NT2/D1 (cell line): ENCODE measurements at regions not wholly inside any gene's neighbourhood (a gene's known extent, or its start where the extent isn't known, plus 50 kb on each side); places are given as distances from the start of the nearest gene placed in this dataset.
"Not testable (repeated sequence)": the region's sequence is repeated elsewhere in the genome, so short reads cannot be mapped to it uniquely, and the experiment has no call there.

Source experiments
- DNase-seq: peaks from one replicate; pipeline ENCODE4 v3.0.0-alpha.2; 2011; ENCODE audit warnings: low read depth, low spot score
- H3K27me3 ChIP-seq: 2 replicates; pipeline ENCODE4 v1.6.0; 2011; ENCODE audit warnings: mild to moderate bottlenecking; ENCODE audit not compliant: insufficient read length, insufficient read depth
- H3K36me3 ChIP-seq: 2 replicates; pipeline ENCODE4 v1.6.1; 2011; ENCODE audit warnings: mild to moderate bottlenecking, low read length, mixed read lengths; ENCODE audit not compliant: insufficient read depth, insufficient read length
- H3K4me1 ChIP-seq: 2 replicates; pipeline ENCODE4 v1.5.1; 2011; ENCODE audit not compliant: insufficient read depth, insufficient read length
- H3K4me3 ChIP-seq: 2 replicates; pipeline ENCODE4 v1.5.1; 2011; ENCODE audit warnings: low read depth; ENCODE audit not compliant: insufficient read length
- H3K9ac ChIP-seq: 2 replicates; pipeline ENCODE4 v1.6.0; 2011; ENCODE audit warnings: low read depth; ENCODE audit not compliant: insufficient read length
- H3K9me3 ChIP-seq: 2 replicates; pipeline ENCODE4 v1.5.1; 2011; ENCODE audit warnings: mild to moderate bottlenecking, low read length; ENCODE audit not compliant: insufficient read depth
- SUZ12 ChIP-seq: IDR thresholded peaks from 2 replicates; pipeline ENCODE4 v1.6.1; 2011; ENCODE audit not compliant: insufficient read length, insufficient read depth; ENCODE audit errors: extremely low read depth
- YY1 ChIP-seq: IDR thresholded peaks from 2 replicates; pipeline ENCODE4 v1.6.1; 2011; ENCODE audit not compliant: insufficient read length, insufficient read depth
- ZNF274 ChIP-seq: IDR thresholded peaks from 2 replicates; pipeline ENCODE4 v1.6.1; 2011; ENCODE audit warnings: mild to moderate bottlenecking, low read depth, low read length

GRCh38 chr17:77330602-77331081 lies 189.9 kb downstream of the SEC14L1 start:
- peaks cover 2% of the 10 kb centered on the region for H3K4me1 ChIP-seq
- H3K27me3 ChIP-seq = no peaks in the 10 kb centered on the region

GRCh38 chr17:77331301-77331864 lies 190.6 kb downstream of the SEC14L1 start:
- H3K4me3 ChIP-seq = no peak overlapping the region

More at GRCh38 chr17:77330602-77331081, 189.9 kb downstream of the SEC14L1 start:
- DNase-seq = no peak
- Histone ChIP-seq H3K9me3 (no peaks in the 10 kb centered on the region), H3K36me3 (peaks cover 7% of the 10 kb centered on the region), H3K9ac (peak overlapping the region; percentile 25), H3K4me3 (no peak overlapping the region)
- TF ChIP-seq ZNF274 (no peak), SUZ12 (no peak), YY1 (no peak)

GRCh38 chr17:77332034-77332971 lies 191.5 kb downstream of the SEC14L1 start:
- Histone ChIP-seq H3K9ac (no peak overlapping the region), H3K36me3 (no peaks in the 10 kb centered on the region), H3K9me3 (peaks cover 9% of the 10 kb centered on the region), H3K4me3 (no peak overlapping the region), H3K4me1 (peaks cover 2% of the 10 kb centered on the region), H3K27me3 (no peaks in the 10 kb centered on the region)
- DNase-seq = no peak
- TF ChIP-seq SUZ12 (no peak), ZNF274 (no peak), YY1 (no peak)

More at GRCh38 chr17:77331301-77331864, 190.6 kb downstream of the SEC14L1 start:
- TF ChIP-seq YY1 = no peak
- TF ChIP-seq ZNF274 = no peak
- TF ChIP-seq SUZ12 = no peak
- DNase-seq = peak; percentile 42
- no peaks in the 10 kb centered on the region for H3K27me3 ChIP-seq
- H3K9me3 ChIP-seq = no peaks in the 10 kb centered on the region; the same call in 1 of the 2 replicates
- peak overlapping the region; percentile 81 for H3K9ac ChIP-seq
- H3K36me3 ChIP-seq = peaks cover 5% of the 10 kb centered on the region
- H3K4me1 ChIP-seq = peaks cover 2% of the 10 kb centered on the region

GRCh38 chr17:77332981-77333685 lies 192.4 kb downstream of the SEC14L1 start:
- Histone ChIP-seq H3K9me3 (peaks cover 12% of the 10 kb centered on the region), H3K36me3 (no peaks in the 10 kb centered on the region), H3K4me1 (peaks cover under 1% of the 10 kb centered on the region), H3K27me3 (no peaks in the 10 kb centered on the region), H3K4me3 (no peak overlapping the region), H3K9ac (no peak overlapping the region)
- no peak for DNase-seq
- TF ChIP-seq YY1 (no peak), ZNF274 (no peak)

- Histone ChIP-seq H3K4me1 (no peaks in the 10 kb centered on the region), H3K4me3 (no peak overlapping the region), H3K9me3 (peaks cover 12% of the 10 kb centered on the region), H3K9ac (no peak overlapping the region), H3K36me3 (no peaks in the 10 kb centered on the region), H3K27me3 (no peaks in the 10 kb centered on the region)
- no peak for TF ChIP-seq YY1
- no peak for TF ChIP-seq SUZ12
- TF ChIP-seq ZNF274 = no peak
- no peak for DNase-seq
These were observed 196.4 kb downstream of the SEC14L1 start for GRCh38 chr17:77337150-77337549.

- no peaks in the 10 kb centered on the region for H3K36me3 ChIP-seq
- TF ChIP-seq YY1 (no peak), SUZ12 (no peak), ZNF274 (no peak)
- H3K27me3 ChIP-seq = no peaks in the 10 kb centered on the region
- H3K4me3 ChIP-seq = no peak overlapping the region
- DNase-seq = no peak
- no peak overlapping the region for H3K9ac ChIP-seq
- peaks cover 12% of the 10 kb centered on the region for H3K9me3 ChIP-seq
- H3K4me1 ChIP-seq = no peaks in the 10 kb centered on the region
These were observed 200.3 kb downstream of the SEC14L1 start for GRCh38 chr17:77341069-77341541.

- H3K9me3 ChIP-seq, H3K4me1 ChIP-seq, H3K27me3 ChIP-seq, DNase-seq, H3K36me3 ChIP-seq, H3K9ac ChIP-seq, H3K4me3 ChIP-seq: not testable (repeated sequence)
These were observed 201.9 kb downstream of the SEC14L1 start for GRCh38 chr17:77342656-77342990.
